ENCODE measurements at regions not wholly inside any gene's neighbourhood (a gene's known extent, or its start where the extent isn't known, plus 50 kb on each side); places are given as distances from the start of the nearest gene placed in this dataset.

GRCh38 chr6:139553916-139554315 is 179.5 kb upstream of the CITED2 start:
- Histone ChIP-seq H3K27ac (ENCODE audit: low read length) (no peak overlapping the region), H3K27me3 (ENCODE audit: insufficient read depth, low read depth, low read length) (no peaks in the 10 kb centered on the region), H3K9me2 (ENCODE audit: insufficient read depth, low read length) (no peaks in the 10 kb centered on the region), H3K4me3 (ENCODE audit: low read length) (no peak overlapping the region), H3F3A (ENCODE audit: insufficient read depth, low read length, poor library complexity, severe bottlenecking) (no peaks in the 10 kb centered on the region), H3K4me2 (ENCODE audit: low read length) (no peak overlapping the region), H3K79me2 (replicated peaks; ENCODE audit: insufficient read depth, low read length) (no peaks in the 10 kb centered on the region), H2AFZ (ENCODE audit: low read depth, low read length) (no peak overlapping the region), H3K36me3 (ENCODE audit: insufficient read depth, low read length) (no peaks in the 10 kb centered on the region), H3K9me3 (ENCODE audit: low read length) (no peaks in the 10 kb centered on the region), H3K9ac (ENCODE audit: low read length) (no peak overlapping the region), H4K20me1 (ENCODE audit: insufficient read depth) (no peaks in the 10 kb centered on the region)
- TF ChIP-seq CTCF (IDR thresholded peaks at IDR 0.05; ENCODE audit: poor library complexity, severe bottlenecking) (no peak), EP300 (conservative IDR thresholded peaks at IDR 0.05; ENCODE audit: poor library complexity, severe bottlenecking) (no peak), MXI1 (conservative IDR thresholded peaks at IDR 0.05; ENCODE audit: poor library complexity, severe bottlenecking) (no peak), EZH2 (IDR thresholded peaks at IDR 0.05; ENCODE audit: borderline replicate concordance, insufficient read depth, low read length, poor library complexity, severe bottlenecking) (no peak), RAD21 (conservative IDR thresholded peaks at IDR 0.05) (no peak), SMC3 (conservative IDR thresholded peaks at IDR 0.05; ENCODE audit: poor library complexity) (no peak), POLR2AphosphoS5 (IDR thresholded peaks at IDR 0.05) (no peak)

- no peak for TF ChIP-seq REST (IDR thresholded peaks at IDR 0.05; ENCODE audit: borderline replicate concordance)
- no peak for TF ChIP-seq EZH2 (IDR thresholded peaks at IDR 0.05; ENCODE audit: borderline replicate concordance, insufficient read depth, low read length, poor library complexity, severe bottlenecking)
- no peak for TF ChIP-seq RAD21 (conservative IDR thresholded peaks at IDR 0.05)
- TF ChIP-seq MXI1 (conservative IDR thresholded peaks at IDR 0.05; ENCODE audit: poor library complexity, severe bottlenecking) = no peak
- TF ChIP-seq SMC3 (conservative IDR thresholded peaks at IDR 0.05; ENCODE audit: poor library complexity) = no peak
- no peak for TF ChIP-seq TAF1 (IDR thresholded peaks at IDR 0.05; ENCODE audit: low read depth)
- TF ChIP-seq POLR2AphosphoS5 (IDR thresholded peaks at IDR 0.05) = no peak
- no peaks in the 10 kb centered on the region for H3K79me2 ChIP-seq (replicated peaks; ENCODE audit: insufficient read depth, low read length)
Observed at GRCh38 chr6:139551376-139551775, 176.9 kb upstream of the CITED2 start.

More at GRCh38 chr6:139551376-139551775, 176.9 kb upstream of the CITED2 start:
- no peak overlapping the region for H3K9ac ChIP-seq (ENCODE audit: low read length)
- H3K4me2 ChIP-seq (ENCODE audit: low read length) = no peak overlapping the region
- H3K27me3 ChIP-seq (ENCODE audit: insufficient read depth, low read depth, low read length) = no peaks in the 10 kb centered on the region
- no peak overlapping the region for H3K27ac ChIP-seq (ENCODE audit: low read length)
- H3K9me2 ChIP-seq (ENCODE audit: insufficient read depth, low read length) = no peaks in the 10 kb centered on the region
- H3K9me3 ChIP-seq (ENCODE audit: low read length) = no peaks in the 10 kb centered on the region
- no peak overlapping the region for H2AFZ ChIP-seq (ENCODE audit: low read depth, low read length)
- H3K4me3 ChIP-seq (ENCODE audit: low read length) = no peak overlapping the region
- no peaks in the 10 kb centered on the region for H4K20me1 ChIP-seq (ENCODE audit: insufficient read depth)
- no peaks in the 10 kb centered on the region for H3F3A ChIP-seq (ENCODE audit: insufficient read depth, low read length, poor library complexity, severe bottlenecking)
- H3K36me3 ChIP-seq (ENCODE audit: insufficient read depth, low read length) = no peaks in the 10 kb centered on the region

Data from neural cell (in vitro differentiated cells).